ENCODE measurements at regions not wholly inside any gene's neighbourhood (a gene's known extent, or its start where the extent isn't known, plus 50 kb on each side); places are given as distances from the start of the nearest gene placed in this dataset.

DNA sequence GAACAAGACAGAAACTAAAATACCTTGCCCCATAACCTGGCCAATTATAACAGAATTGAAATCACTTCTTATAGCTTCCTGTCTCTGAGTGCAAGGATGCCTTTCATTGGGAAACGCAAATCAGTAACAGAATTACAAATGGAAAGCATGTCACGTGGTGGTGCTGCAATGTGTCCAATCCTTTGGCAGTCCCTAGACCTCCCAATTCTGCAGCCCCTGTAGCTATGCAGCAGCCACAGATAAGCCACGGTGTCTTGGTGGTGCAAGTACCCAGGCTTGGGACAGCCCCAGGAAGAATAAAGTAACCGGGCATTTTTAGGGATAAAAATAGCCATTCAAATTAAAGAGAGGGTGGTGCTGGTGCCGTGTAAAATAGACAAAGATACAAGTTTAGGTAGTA lies 134.6 kb upstream of the CCN2 start:
- TF ChIP-seq CTCF (IDR thresholded peaks at IDR 0.05) (no peak), POLR2A (IDR thresholded peaks at IDR 0.05) (no peak)

All from thyroid gland (tissue), 4 donors.